Hepatocyte (in vitro differentiated cells): ENCODE measurements at regions not wholly inside any gene's neighbourhood (a gene's known extent, or its start where the extent isn't known, plus 50 kb on each side); places are given as distances from the start of the nearest gene placed in this dataset.

Experiments used
- DNase-seq: peaks from one replicate; pipeline ENCODE4 v3.0.0-alpha.2; 2016; ENCODE audit warnings: low spot score
- H2AFZ ChIP-seq: fragments of 200-600 bp; sonication (generic); 2 replicates; pipeline ENCODE4 v1.6.0; 2016; ENCODE audit warnings: antibody characterized with exemption, mild to moderate bottlenecking
- H3K27ac ChIP-seq: fragments of 200-600 bp; sonication (generic); 2 replicates; pipeline ENCODE4 v1.5.1; 2016; ENCODE audit warnings: mild to moderate bottlenecking
- H3K27me3 ChIP-seq: fragments of 200-600 bp; sonication (generic); 2 replicates; pipeline ENCODE4 v1.6.1; 2016
- H3K36me3 ChIP-seq: fragments of 200-600 bp; sonication (generic); replicated peaks from 2 replicates; pipeline ENCODE4 v1.5.1; 2016; ENCODE audit warnings: low read depth; ENCODE audit not compliant: insufficient read depth
- H3K4me1 ChIP-seq: fragments of 200-600 bp; sonication (generic); 2 replicates; pipeline ENCODE4 v1.5.1; 2016; ENCODE audit warnings: mild to moderate bottlenecking, moderate library complexity; ENCODE audit not compliant: insufficient read depth
- H3K4me2 ChIP-seq: fragments of 200-600 bp; sonication (generic); 2 replicates; pipeline ENCODE4 v1.6.0; 2016
- H3K4me3 ChIP-seq: fragments of 200-600 bp; sonication (generic); 2 replicates; pipeline ENCODE4 v1.5.1; 2016; ENCODE audit warnings: mild to moderate bottlenecking
- H3K79me2 ChIP-seq: fragments of 200-600 bp; sonication (generic); 2 replicates; pipeline ENCODE4 v1.6.0; 2017; ENCODE audit warnings: mild to moderate bottlenecking
- H3K9me2 ChIP-seq: fragments of 200-600 bp; sonication (generic); replicated peaks from 2 replicates; pipeline ENCODE4 v1.6.0; 2017; ENCODE audit warnings: mild to moderate bottlenecking; ENCODE audit not compliant: insufficient read depth
- H3K9me3 ChIP-seq: fragments of 200-600 bp; sonication (generic); 2 replicates; pipeline ENCODE4 v1.5.1; 2016; ENCODE audit warnings: low read depth, mild to moderate bottlenecking
- H4K20me1 ChIP-seq: fragments of 200-600 bp; sonication (generic); 2 replicates; pipeline ENCODE4 v1.6.0; 2016; ENCODE audit warnings: mild to moderate bottlenecking; ENCODE audit not compliant: insufficient read depth, poor library complexity, severe bottlenecking
- EZH2 ChIP-seq: fragments of 200-600 bp; sonication (generic); IDR thresholded peaks from 2 replicates; pipeline ENCODE4 v1.6.1; 2016; ENCODE audit warnings: antibody characterized with exemption, mild to moderate bottlenecking, borderline replicate concordance
- EZH2phosphoT487 ChIP-seq: fragments of 200-600 bp; sonication (generic); IDR thresholded peaks from one replicate; pipeline ENCODE4 v1.6.1; 2018; ENCODE audit warnings: antibody characterized with exemption, mild to moderate bottlenecking, low read depth, moderate library complexity; ENCODE audit not compliant: unreplicated experiment, severe bottlenecking
- WGBS: methylation state at CpG from one replicate; pipeline ENCODE4 v1.1.6; 2016; ENCODE audit warnings: low lambda C conversion rate; ENCODE audit errors: missing lambda C conversion rate; 5-methylcytosine and 5-hydroxymethylcytosine counted together
- TF ChIP-seq, protein P1 (sequence below): fragments of 200-600 bp; sonication (generic); IDR thresholded peaks from 2 replicates; pipeline ENCODE4 v1.5.1; 2016; ENCODE audit warnings: antibody characterized with exemption, mild to moderate bottlenecking; ENCODE audit not compliant: poor library complexity

DNA sequence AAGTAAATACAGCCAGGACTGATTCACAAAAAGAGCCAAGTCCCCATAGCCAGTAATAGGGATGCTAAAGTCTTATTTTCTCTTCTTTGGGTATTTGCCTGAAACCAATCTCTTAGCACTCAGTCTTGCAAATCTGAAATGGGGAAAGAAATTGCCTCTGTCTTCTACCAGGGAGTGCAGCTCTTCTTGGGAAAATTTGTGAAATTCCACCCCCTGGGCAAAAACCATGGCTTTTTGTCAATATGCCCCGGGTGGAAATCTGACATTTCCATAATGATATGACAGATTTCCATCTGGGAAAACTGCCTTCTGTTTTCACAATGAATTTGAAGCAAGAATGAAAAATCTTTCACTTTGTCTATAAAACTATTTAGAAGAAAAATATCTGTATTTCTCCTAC is 628.1 kb downstream of the BCL11A start:
- Histone ChIP-seq H3K4me3 (no peak overlapping the region), H4K20me1 (no peaks in the 10 kb centered on the region), H3K9me2 (no peaks in the 10 kb centered on the region), H3K36me3 (no peaks in the 10 kb centered on the region), H3K4me2 (no peak overlapping the region), H3K9me3 (no peaks in the 10 kb centered on the region), H3K27ac (no peak overlapping the region), H3K4me1 (peaks cover 5% of the 10 kb centered on the region), H2AFZ (no peak overlapping the region), H3K79me2 (no peaks in the 10 kb centered on the region), H3K27me3 (no peaks in the 10 kb centered on the region)
- 83% methylated on average over 1 of the region's 1 CpG for whole genome bisulfite sequencing
- DNase-seq, result no peak
- TF ChIP-seq, protein P1, sequence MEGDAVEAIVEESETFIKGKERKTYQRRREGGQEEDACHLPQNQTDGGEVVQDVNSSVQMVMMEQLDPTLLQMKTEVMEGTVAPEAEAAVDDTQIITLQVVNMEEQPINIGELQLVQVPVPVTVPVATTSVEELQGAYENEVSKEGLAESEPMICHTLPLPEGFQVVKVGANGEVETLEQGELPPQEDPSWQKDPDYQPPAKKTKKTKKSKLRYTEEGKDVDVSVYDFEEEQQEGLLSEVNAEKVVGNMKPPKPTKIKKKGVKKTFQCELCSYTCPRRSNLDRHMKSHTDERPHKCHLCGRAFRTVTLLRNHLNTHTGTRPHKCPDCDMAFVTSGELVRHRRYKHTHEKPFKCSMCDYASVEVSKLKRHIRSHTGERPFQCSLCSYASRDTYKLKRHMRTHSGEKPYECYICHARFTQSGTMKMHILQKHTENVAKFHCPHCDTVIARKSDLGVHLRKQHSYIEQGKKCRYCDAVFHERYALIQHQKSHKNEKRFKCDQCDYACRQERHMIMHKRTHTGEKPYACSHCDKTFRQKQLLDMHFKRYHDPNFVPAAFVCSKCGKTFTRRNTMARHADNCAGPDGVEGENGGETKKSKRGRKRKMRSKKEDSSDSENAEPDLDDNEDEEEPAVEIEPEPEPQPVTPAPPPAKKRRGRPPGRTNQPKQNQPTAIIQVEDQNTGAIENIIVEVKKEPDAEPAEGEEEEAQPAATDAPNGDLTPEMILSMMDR, result no peak
- TF ChIP-seq EZH2 (no peak), EZH2phosphoT487 (no peak)

GRCh38 chr2:59924346-59924745 is 629.1 kb downstream of the BCL11A start:
- Histone ChIP-seq H3K27ac (no peak overlapping the region), H3K4me1 (peaks cover 5% of the 10 kb centered on the region), H3K79me2 (no peaks in the 10 kb centered on the region), H3K36me3 (no peaks in the 10 kb centered on the region), H3K9me2 (no peaks in the 10 kb centered on the region), H4K20me1 (no peaks in the 10 kb centered on the region), H3K27me3 (no peaks in the 10 kb centered on the region), H2AFZ (no peak overlapping the region), H3K4me3 (no peak overlapping the region), H3K9me3 (no peaks in the 10 kb centered on the region), H3K4me2 (no peak overlapping the region)
- no peak for TF ChIP-seq EZH2phosphoT487
- TF ChIP-seq, protein P1, result no peak
- TF ChIP-seq EZH2, result no peak
- 87% methylated on average over 1 of the region's 1 CpG for WGBS
- DNase-seq, result no peak

DNA sequence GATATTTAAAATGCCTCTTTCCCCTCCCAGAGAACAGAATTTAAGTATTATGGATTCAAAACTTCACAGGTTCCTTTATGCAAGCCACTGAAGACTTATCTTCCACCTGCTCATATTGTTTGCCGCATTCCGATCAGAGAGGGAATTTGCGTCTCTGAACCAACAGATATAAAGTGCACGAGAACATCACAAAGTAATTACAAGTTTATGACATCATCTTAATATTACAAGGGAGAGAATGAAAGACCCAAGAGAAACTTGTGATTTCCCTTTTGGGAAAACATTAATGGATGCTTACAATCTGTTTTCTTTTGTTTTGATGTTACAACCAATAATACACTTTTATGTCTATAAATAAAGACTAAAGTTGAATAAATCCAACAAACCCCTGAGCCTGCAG is 631.0 kb downstream of the BCL11A start:
- H3K4me1 ChIP-seq, result peaks cover 5% of the 10 kb centered on the region
- no peaks in the 10 kb centered on the region for H3K9me3 ChIP-seq
- H3K4me2 ChIP-seq, result no peak overlapping the region
- TF ChIP-seq, protein P1, result no peak
- TF ChIP-seq EZH2phosphoT487 (no peak), EZH2 (no peak)
- H2AFZ ChIP-seq, result no peak overlapping the region
- 87% methylated on average over 4 of the region's 4 CpGs for WGBS
- H3K27ac ChIP-seq, result no peak overlapping the region
- H3K79me2 ChIP-seq, result no peaks in the 10 kb centered on the region
- H3K4me3 ChIP-seq, result no peak overlapping the region
- no peak for DNase-seq
- no peaks in the 10 kb centered on the region for H3K9me2 ChIP-seq
- no peaks in the 10 kb centered on the region for H4K20me1 ChIP-seq
- no peaks in the 10 kb centered on the region for H3K27me3 ChIP-seq
- no peaks in the 10 kb centered on the region for H3K36me3 ChIP-seq

GRCh38 chr2:59921743-59922142 is 631.7 kb downstream of the BCL11A start:
- H3K4me1 ChIP-seq, result peaks cover 5% of the 10 kb centered on the region
- H3K9me2 ChIP-seq, result no peaks in the 10 kb centered on the region
- peak overlapping the region; percentile 38 for H3K27ac ChIP-seq
- H2AFZ ChIP-seq, result no peak overlapping the region
- no peak overlapping the region for H3K4me3 ChIP-seq
- no peaks in the 10 kb centered on the region for H3K27me3 ChIP-seq
- no peaks in the 10 kb centered on the region for H3K36me3 ChIP-seq
- H3K4me2 ChIP-seq, result no peak overlapping the region
- no peaks in the 10 kb centered on the region for H3K9me3 ChIP-seq
- no peak for DNase-seq
- WGBS, result 92% methylated on average over 4 of the region's 4 CpGs
- TF ChIP-seq EZH2, result no peak
- no peak for TF ChIP-seq EZH2phosphoT487
- no peaks in the 10 kb centered on the region for H4K20me1 ChIP-seq
- H3K79me2 ChIP-seq, result no peaks in the 10 kb centered on the region
